SHP77 (cell line): ENCODE measurements at regions not wholly inside any gene's neighbourhood (a gene's known extent, or its start where the extent isn't known, plus 50 kb on each side); places are given as distances from the start of the nearest gene placed in this dataset.
"Not testable (repeated sequence)": the region's sequence is repeated elsewhere in the genome, so short reads cannot be mapped to it uniquely, and the experiment has no call there.

ENCODE experiments used
- DNase-seq, 2 experiments: peaks; one replicate each; lab custom pipeline; 2025; lab: John Stamatoyannopoulos, UW

DNA sequence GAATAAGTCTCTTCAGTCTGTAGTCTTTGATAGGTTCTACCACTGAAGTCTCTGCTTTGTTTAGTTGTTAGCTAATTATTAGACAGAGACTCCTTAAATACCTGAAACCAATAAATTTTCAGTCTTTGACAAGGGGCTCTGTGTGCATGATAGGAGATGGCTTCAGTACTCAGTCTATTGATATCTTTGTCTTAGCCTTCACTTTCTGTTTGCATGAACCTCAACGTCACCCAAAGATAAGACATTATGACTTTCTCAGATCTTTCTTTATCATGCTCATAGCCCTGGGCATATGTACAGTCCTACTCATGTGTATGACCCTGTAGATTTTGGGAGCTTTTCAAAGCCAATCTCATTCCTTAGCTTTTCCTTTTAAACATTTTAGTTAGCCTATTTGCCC is 183.5 kb upstream of the GCFC2 start:
- DNase-seq = no peak

DNA sequence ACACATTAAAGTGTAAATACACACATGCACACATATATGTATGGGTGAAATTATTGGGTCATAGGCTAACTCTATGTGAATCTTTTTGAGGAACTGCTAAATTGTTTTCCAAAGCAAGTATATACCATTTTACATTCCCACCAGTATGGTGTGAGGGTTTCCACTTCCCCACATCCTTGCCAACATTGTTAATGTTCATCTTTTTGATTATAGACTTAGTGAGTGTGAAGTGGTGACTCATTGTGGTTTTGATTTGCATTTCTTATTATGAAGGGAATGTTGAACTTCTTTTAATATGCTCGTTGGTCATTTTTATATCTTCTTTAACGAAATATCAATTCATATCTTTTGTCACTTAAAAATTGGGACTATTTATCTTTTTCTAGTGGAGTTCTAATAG is 181.8 kb upstream of the GCFC2 start:
- DNase-seq = no peak

DNA sequence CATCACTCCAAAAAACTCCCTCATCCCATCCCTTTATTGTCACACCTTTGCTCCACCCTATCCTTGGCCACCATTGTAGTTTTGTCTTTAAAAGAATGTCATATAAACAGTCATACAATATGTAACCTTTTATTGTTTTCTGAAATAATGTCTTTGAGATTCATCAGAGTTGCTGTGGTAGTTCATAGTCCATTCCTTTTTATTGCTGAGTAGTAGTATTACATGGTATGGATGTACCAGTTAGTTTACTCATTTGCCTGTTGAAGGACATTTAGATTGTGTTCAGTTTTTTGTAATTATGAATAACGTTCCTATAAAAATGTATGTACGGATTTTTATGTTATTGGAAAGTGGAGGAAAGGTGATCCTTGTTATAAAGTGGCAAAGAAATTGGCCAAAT is 171.8 kb upstream of the GCFC2 start:
- no peak for DNase-seq

DNA sequence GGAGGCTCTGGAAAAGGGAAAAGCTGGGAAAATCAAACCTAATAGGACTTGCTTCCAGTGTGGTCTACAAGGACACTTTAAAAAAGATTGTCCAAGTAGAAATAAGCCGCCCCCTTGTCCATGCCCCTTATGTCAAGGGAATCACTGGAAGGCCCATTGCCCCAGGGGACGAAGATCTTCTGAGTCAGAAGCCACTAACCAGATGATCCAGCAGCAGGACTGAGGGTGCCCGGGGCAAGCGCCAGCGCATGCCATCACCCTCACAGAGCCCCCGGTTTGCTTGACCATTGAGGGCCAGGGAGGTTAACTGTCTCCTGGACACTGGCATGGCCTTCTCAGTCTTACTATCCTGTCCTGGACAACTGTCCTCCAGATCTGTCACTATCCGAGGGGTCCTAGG is 164.9 kb upstream of the GCFC2 start:
- not testable (repeated sequence) for DNase-seq

DNA sequence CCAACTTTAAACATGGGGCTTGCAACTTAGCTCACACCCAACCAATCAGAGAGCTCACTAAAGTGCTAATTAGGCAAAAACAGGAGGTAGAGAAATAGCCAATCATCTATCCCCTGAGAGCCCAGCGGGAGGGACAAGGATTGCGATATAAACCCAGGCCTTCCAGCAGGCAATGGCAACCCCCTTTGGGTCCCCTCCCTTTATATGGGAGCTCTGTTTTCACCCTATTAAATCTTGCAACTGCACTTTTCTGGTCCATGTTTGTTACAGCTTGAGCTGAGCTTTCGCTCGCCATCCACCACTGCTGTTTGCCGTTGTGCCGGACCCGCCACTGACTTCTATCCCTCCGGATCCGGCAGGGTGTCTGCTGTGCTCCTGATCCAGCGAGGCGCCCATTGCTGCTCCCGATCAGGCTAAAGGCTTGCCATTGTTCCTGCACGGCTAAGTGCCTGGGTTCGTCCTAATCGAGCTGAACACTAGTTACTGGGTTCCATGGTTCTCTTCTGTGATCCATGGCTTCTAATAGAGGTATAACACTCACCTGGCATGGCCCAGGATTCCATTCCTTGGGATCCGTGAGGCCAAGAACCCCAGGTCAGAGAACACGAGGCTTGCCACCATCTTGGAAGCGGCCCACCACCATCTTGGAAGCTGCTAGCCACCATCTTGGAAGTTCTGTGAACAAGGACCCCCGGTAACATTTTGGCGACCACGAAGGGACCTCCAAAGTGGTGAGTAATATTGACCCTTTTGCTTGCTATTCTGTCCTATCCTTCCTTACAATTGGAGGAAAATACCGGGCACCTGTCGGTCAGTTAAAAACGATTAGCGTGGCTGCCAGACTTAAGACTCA is 161.3 kb upstream of the GCFC2 start:
- not testable (repeated sequence) for DNase-seq

DNA sequence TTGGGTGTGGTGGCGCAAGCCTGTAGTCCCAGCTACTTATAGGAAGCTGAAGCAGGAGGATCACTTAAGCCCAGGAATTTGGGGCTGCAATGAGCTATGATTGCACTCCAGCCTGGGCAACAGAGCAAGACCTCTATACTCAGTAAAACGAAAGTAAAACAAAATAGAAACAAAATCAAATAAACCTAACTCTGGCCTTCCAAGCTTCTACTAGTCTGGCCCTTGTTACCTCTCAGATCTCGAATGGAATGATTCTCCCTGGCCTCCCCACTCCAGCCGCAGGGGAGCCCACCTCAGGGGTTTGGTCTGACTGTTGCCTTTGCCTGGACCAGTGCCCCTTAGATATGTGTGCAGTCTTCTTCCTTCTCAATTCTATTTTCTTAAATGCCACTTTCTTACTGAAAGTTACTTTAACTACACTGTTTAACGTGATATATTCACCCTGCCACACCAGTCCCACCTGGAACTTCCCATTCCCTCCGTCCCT is 160.0 kb upstream of the GCFC2 start:
- DNase-seq = no peak

DNA sequence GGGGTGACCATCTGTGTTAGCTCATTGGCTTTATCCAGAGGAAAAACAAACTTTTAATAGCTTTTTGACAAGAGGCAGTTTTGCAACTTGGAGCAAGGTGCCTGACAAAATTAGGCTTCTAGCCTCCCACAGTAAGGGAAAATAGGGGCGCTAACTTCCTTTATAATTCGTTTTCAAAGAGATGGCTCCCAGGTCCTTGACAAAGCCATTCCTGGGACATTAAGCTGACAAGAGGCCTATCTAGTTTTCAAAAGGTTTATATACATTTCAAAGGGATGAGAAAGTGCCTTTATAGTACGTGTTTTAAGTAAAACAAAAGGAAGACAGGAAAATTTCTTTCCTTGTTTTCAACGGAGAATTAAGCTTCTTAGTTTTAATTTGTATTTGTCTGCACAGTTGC is 159.4 kb upstream of the GCFC2 start:
- DNase-seq = no peak

DNA sequence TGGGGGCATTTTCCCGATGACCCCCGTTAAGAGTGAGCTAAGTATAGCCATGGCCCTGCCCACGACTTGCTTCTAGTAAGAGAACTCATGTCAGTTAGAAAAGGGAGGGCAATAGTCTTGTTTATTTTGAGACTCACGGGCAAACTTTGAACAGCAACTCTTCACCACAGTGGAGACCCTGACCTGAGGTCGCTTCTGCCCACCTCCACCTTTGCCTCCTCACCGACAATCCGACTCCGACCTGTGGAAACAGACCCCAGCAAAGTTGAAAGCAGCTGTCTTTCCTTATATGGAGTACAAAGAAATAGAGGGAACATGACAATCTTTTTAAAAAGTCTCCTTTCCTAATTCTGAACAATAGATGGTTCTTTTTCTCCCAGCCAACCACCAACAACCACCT is 155.0 kb upstream of the GCFC2 start:
- DNase-seq = no peak

DNA sequence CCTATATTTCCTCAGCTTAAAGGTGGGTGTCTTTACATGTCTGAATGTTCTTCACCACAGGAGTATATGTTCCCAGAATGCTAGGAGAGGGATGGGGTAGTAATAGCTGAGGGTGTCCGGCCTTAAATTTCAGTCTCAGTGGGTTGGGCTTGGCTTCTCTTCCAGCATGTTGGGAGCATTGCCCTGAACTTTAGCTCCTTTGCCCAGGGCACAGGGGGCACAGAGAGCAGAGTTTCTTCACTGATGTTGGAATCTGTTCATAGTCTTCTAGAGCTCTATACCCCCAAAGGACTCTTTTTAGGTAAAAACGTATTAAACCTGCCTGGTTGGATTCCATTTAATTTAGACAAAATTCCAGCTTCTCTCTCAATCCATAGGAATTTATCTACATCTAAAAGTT is 154.4 kb upstream of the GCFC2 start:
- DNase-seq = no peak

DNA sequence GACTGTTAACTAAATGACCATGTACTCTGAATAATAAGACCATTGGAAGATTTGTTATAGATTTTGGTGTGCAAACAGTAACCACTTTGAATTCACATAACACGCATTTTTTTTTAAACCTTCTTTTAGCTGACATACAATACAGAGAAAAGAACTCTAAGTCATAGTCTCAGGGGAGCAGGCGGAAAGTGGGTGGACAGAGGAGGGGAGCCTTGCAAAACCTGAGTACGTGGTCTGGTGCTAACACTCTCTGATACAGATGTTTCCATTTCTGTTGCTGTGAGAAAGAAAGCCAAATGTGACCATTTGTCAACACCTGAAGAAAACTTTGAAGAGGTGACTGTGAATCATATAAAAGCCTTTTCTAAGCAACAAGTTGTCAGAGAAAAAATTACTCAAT is 151.8 kb upstream of the GCFC2 start:
- DNase-seq = no peak

DNA sequence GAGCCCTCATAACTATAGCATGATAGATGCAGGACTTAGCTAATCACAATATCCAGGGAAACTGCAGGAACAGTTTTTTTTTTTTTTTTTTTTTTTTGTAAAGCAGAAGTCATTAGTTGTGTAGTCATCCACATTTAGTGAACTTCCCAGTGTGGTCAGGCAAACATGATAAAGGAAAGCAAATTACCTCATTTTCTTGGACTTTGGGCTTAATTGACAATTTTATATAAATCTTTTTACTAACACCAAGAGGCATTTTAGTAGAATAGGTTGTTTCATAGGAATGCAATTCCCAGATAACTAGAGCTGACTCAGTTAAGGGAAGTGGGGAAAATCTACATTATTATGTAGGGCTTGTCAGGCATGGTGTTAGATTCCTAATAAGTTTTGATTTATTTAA is 142.7 kb upstream of the GCFC2 start:
- no peak for DNase-seq

DNA sequence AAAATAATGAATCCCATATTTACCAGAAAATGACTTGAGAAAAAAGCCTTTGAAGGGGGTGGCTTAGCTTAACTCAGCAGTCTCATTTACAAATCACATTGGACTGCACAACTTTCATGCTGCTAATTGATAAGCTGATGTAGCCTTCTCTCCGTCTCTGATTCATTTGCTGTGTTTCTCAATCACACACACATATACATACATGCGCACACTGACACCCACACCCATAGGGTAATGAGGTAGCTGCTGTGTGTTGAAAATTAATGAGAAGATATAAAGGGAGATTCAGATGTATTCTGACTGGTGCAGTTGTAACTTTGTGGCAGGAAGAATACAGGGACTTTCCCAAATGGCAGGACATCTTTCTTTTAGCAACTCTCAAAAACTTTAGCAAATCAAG is 141.9 kb upstream of the GCFC2 start:
- DNase-seq = no peak

DNA sequence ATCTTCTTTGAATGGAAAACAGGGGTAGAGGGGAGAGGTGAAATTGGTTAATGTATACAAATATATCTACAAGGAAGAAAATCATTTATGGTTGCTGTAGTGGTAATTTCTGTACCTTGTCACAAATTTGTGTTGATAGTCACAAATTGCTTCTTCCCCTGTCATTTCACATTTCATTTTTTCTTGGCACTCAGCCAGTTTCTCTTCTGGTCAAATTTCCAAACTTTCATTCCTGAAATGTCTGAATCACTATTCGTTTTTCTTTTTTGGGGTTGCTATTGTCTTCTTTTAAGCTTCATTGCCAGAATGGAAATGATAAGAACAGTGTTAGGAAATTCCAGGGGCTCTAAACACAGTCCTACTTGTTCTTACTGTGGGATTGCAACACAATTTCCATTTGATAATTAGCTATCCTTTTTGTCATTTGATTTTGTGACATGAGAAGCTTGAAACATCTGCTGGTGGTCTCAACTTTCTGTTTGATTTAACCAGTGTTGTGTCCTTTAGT is 136.0 kb upstream of the GCFC2 start:
- DNase-seq = no peak

DNA sequence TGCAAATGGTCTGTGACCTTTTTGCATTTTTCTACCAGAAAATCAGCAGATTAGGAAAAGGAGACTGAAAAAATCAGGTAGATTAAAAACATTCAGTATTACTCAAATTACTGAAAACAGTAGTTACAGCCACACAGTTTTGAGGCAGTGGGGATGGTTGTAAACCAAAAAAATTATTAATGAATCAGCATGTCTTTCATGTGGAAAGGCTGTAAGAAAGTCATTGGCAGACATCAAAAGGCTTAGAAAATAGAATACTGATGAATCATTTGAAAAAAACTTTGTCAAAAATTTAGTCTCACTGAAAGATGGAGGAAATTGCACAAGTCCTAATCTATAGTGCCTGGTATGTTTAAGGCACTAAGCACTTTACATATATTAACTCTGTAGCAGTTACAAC is 133.9 kb upstream of the GCFC2 start:
- no peak for DNase-seq

DNA sequence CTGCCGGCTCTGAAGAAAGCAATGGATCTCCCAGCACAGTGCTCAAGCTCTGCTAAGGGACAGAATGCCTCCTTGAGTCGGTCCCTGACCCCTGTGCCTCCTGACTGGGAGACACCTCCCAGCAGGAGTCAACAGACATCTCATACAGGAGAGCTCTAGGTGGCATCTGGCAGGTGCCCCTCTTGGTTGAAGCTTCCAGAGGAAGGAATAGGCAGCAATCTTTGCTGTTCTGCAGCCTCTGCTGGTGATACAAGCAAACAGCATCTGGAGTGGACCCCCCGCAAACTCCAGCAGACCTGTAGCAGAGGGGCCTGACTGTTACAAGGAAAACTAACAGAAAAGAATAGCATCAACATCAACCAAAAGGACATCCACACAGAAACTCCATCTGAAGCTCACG is 123.9 kb upstream of the GCFC2 start:
- not testable (repeated sequence) for DNase-seq

DNA sequence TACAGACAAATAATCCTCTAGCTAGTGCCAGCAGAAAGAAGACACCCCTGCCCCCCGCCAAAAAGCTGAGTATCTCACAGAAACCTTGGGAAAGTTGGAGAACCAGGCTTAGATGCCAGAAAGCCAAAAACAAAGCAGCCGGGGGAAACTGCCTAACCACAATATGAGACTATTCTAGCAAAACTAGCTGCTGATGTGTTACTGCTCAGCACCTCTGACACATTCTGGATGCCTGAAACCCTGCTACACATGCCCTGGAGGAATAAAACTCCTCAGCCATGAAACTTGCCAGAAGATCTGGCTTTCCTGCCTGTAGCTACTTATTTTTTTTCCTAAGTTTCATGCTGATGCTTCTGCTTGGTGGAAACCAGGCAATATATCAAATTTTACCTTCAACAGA is 122.7 kb upstream of the GCFC2 start:
- DNase-seq = no peak

DNA sequence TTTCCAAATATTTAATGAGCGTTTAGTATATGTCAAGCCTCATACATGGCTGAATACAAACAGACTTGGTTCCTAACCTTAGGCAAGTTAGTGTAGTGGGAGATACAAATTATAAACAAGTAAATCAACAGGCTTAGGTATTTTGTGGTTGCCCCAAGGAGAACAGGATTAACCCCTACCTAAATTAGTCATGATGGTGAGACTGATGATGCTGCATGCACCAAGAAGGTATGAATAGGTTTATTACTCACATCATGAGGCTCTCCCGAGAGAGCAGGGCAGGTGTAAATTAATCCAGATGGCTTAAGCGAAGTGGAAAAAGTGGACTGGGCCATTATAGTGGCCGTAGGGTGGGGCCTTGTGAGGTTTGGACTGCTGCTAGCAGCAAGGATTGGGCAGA is 118.1 kb upstream of the GCFC2 start:
- no peak for DNase-seq

DNA sequence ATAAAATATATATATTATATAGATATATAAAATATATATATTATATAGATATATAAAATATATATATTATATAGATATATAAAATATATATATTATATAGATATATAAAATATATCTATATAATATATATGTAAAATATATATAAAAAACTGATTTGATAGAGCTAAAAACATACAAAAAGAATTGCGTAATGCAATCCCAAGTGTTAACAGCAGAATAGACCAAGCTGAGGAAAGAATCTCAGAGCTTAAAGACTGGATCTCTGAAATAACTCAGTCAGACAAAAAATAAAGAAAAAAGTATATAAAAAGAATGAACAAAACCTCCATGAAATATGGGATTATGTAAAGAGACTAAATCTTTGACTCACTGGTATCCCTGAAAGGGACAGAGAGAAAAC is 112.8 kb upstream of the GCFC2 start:
- not testable (repeated sequence) for DNase-seq

DNA sequence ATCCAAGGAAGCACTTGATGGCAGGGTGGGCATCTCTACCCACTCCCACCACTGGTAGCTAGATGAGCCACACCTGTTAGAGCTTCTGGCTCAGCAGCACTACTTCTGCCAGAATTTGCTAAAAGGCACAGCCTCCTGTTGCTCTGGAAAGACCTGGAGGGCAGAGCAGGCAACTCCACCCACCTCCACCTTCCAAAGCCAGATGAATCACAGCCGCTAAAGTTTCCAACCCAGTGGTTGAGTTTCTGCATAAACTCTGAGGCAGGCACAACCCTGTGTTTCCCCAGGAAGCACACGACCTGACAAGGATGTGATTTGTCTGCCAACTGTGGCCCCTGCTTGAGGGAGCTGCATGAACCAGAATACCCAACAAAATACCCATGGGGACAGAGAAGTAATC is 111.6 kb upstream of the GCFC2 start:
- DNase-seq = no peak

DNA sequence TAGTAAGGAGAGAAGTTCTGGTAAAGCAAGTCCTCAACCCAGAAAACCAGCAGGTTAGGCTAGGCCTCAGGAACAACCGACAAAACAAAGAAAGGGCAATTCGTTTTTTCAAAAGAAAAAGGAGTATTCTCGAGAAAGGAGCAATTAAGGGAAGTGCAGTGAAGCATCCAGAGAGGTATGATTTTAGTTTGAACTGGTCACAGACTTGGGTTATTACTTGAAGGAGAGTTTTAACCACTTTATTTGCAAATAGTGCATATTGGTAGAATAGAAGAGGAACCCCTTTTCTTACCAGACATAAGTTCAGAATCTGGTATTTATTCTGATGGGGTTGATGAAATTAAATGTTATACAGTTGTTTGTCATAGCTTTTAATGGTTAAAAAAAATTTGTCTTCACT is 110.0 kb upstream of the GCFC2 start:
- DNase-seq = no peak

DNA sequence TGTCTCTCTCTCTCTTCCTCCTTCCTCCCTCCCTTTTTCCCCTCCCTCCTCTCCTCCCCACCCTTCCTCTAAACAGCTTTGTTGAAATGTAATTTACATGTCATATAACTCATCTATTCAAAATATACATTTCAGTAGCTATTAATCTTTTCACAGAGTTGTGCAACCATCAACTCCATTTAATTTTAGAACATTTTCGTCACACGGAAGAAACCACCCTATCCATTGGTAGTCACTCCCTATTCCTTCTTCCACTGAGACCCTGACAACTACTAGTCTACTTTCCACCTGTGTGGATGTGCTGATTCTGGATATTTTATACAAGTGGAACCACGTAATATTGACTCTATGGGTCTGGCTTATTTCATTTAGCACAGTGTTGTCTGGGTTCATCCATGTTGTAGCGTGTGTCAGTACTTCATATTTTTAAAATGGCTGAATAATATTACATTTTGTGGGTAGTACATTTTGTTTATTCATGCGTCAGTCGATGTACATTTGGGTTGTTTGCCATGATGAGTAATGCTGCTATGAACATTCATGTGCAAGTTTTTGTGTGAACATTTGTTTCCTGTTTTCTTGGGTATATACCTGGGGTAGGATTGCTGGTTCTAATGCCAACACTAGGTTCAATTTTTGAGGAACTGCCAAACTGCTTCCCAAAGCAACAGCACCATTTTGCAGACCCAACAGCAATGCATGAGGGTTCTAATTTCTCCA is 100.1 kb upstream of the GCFC2 start:
- no peak for DNase-seq

DNA sequence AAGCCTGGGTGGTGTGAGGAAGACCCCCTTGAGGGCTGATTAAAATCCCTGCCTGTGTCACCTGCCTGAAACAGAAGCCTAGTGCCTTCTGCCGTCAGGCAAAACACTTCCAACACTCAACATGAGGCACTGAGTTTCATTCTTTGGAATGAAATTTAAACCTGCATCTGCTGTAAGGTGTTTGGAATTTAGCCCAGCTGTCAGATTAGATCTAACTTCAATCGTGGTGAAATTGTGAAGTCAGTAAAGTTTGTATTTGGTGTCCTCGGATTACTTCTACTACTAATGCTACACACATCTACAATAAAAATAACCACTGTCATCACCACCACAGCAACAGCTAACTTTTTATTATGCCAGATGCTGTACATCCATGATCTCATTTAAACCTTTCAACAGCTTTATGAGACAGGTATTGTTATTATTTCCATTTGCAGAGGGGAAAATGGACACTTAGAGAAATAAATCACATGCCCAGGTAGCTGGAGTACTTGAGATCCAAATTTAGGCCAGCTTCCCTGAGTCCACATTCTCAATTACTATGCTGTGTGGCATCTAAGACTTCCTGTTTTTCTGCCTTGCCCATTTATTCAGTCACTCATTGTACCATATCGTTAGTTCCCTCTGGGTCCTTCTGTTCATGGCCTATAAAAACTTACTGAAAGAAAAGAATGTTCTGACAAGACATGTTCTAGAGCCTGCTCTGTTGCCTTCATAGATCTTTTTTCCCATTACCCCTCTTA is 98.2 kb upstream of the GCFC2 start:
- no peak for DNase-seq

DNA sequence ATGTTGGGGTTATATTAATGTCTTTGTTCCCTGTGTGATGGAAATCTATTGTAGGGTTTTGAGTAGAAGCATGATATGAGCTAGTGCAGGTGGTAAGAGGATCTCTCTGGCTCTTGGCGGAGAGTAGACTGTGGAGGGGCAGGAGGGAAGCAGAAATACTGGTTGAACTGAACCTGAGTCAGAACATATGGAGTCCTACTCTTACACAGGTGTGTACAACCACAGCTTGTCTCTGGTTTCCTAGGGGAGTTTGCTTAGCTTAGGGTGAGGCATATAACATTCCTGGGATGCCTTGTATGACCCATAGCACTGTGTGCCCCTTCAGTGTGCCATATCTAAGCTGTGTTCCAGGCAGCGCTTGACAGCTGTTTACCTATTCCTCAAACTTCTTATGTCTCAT is 97.3 kb upstream of the GCFC2 start:
- no peak for DNase-seq
